Left cardiac atrium (tissue), 4 donors: ENCODE measurements at regions not wholly inside any gene's neighbourhood (a gene's known extent, or its start where the extent isn't known, plus 50 kb on each side); places are given as distances from the start of the nearest gene placed in this dataset.

ENCODE experiments used
- ATAC-seq, 2 donors: fragments of 200-7000 bp; cut with Tn5 transposase; one replicate each; pipeline ENCODE4 v1.9.1; 2020; ENCODE audit warnings: mild to moderate bottlenecking in 2 of 2, moderate library complexity in 2 of 2
- DNase-seq: peaks from one replicate; pipeline ENCODE4 v3.0.0-alpha.2; 2020
- intact Hi-C, 2 donors: fragments of 100-400 bp; cut with DNase I; formaldehyde crosslinking; loops; one replicate each; pipeline versions ENCODE4 v1.14.1 to v1.15.1; 2022 to 2023
- donor health status: DM: no; HTN: yes; CAD: no.
- donor health status: DM: no; HTN: yes; CAD: no; lungs with severe emphysema.
- donor health status: DM: yes; HTN: yes; CAD: no.
- donor health status: Dilated cardiomyopathy.

DNA sequence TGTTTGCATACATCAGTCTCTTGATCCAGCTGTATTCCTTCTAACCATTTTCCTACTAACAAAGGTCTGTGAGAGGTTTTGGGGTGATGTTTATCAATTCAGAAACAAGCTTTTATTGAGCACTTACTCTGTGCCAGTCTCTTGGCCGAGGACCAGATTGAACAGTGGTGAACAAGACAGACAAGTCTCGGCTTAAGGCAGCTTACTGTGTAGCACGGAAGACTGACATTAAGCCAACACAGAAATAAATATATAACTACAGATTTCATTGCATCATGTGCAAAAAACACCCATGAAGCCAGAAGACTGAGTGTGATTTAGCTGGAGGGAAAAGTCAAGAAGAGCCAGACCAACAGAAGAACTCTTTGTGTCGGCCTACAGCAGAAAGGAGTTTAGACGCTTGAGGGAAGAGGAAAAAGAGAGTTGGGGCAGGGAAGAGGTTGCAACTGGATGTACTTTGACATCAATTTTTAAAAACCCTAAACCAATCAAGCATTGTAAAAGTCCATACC is 549.6 kb upstream of the CITED2 start:
- no peak for DNase-seq
- no peak for ATAC-seq

DNA sequence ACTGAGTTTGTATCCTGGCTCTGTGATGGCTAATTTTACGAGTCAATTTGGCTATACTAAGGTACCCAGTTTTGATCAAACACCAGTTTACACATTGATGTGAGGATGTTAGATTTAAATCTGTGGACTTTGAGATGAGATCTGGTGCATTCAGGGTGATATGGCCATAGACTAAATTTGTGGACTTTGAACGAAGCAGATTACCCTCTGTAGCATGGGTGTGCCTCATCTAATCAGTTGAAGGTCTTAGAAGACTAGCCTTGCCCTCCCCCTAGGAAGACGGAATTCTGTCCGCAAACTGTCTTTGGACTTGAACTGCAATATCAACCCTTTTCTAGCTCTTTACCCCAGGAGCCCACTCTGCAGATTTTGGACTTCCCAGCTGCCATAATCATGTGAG is 547.8 kb upstream of the CITED2 start:
- ATAC-seq (no peak), DNase-seq (no peak)
- intact Hi-C loops = no loop called here

More for the DNA sequence above, 549.6 kb upstream of the CITED2 start:
- intact Hi-C loops = no loop called here

DNA sequence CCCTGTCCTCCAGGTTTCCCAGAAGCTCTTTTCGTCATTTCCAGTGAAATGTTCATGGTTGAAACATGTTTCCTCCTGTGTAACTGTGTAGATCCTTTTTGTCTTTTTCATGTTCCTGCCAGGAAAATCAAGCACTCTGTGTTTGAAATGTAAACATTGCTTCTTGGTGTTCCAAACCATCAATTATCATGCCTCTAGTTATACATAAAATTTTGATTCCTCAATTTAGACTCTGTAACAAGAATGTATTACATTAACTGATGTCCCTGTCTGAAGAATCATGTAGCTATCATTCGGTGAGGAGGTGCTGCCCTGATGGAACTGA is 546.3 kb upstream of the CITED2 start:
- DNase-seq = no peak
- intact Hi-C loops = no loop called here
- no peak for ATAC-seq

DNA sequence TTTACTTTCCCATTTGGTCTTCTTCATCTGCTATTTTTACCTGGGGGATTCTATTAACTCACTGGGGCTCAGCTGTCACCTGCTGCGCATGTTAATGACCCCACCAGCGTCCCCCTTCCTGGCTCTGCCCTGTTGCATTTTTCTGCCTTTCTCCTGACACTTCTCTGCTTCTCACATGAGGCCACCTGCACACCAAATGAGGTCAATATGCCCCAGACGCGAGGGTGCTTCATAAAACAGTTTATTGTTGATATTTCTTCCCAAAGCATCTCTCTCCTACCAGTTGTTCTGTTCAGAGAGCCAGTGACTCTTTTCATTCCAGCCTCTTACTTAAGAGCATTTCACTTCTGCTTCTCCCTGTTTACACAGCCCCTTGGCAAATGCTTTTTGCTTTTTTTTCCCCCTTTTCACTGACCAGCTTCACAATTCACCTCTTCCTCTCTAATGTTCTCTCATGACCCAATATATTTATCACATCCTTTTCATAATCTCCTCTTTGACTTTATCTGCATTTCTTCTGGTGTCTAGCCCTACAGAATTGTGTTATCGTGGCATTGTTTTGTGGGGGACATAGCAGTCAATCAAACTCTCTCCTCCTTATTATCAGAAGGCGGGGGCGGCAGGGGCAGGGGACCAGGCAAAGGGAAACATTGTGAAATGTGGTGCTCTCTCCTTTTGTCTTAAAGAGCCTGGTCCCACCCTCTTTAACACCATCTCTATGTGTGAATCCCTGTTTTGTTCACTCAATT is 545.8 kb upstream of the CITED2 start:
- intact Hi-C loops = no loop called here
- ATAC-seq = no peak
- DNase-seq = no peak

DNA sequence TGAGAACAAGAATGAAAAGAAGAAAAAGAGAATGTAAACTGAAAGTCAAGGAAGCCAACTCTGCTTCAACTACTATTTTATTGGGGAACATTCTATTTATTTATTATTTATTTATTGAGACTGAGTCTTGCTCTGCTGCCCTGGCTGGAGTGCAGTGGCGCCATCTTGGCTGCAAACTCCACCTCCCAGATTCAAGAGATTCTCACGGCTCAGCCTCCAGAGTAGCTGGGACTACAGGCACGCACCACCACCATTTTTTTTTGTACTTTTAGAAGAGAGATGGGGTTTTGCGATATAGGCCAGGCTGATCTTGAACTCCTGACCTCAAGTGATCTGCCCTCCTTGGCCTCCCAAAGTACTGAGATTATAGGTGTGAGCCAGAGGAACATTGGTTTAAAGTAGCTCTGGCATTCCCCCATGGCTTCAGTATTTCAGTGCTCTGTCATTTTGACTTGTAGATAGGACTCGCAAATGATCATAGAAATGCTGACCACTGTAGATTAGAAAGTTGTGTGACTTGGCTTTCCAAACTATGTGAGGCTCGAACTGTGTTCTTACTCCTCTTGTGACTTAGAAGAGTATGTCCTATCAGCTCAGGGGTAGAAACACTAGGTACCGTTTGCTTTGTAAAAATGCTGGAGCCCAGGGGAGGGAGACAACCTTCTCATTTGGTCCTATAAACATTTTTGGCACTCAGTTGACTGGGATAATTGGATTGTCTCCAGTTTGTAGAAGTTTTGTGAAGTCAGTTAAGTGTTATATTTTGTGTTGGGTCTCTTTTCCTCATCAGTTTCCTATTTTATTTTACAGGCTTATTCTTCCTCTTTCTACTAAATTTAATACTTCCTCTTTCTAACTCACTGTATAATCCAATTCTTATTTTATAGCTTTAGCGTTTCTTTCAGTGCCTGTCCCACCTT is 544.9 kb upstream of the CITED2 start:
- intact Hi-C loops = no loop called here
- peak in 1 of 2 donors; percentile 25 for ATAC-seq
- DNase-seq = no peak

DNA sequence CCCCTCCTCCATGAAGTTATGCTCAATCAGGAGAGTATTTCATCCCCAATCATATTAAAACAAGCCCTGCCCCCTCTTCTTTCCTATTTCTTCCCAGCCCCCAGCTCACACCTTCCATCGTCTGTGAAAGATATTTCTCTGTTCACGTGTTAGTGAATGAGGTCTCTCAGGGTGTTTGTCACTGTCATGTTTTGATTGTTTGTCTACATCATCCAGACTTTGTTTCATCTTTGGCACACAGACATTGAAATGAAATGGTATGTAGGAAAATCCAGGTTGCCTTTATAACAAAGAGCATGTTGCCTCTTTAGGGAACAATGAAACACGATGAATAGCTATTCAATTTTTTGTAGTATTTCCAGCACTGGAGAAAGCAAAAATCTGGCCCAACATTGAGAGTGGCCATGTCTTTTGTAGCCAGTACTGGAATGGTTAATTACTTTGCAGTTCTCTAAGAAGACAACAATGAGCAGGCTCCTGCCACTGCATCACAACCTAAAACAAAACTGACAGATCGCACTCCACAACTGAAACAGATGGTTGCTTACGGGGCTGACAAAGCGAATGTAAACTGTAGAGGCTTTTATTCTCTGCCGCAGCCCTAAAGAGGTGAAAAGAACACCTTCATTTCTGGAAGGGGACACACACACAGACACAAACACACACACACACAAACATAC is 543.6 kb upstream of the CITED2 start:
- no peak for DNase-seq
- intact Hi-C loops = no loop called here
- no peak for ATAC-seq

DNA sequence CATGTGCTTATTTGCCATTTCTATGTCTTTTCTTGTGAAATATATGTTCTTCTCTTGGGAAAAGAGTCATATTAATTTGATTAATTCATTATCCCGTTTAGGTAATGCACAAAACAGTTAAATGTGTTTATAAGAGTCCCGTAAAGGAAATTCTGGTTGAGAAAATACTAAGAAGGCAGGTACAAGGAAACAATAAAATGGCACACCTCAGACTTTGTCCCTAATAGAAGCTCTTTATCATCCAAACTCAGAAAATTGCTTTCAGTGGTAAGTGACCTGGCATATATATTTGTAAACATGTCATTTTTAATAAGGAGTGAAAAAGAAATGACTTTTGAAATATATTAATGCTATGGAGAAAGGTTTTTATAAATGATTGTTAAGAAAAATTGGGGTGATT is 540.5 kb upstream of the CITED2 start:
- ATAC-seq = no peak
- no peak for DNase-seq
- intact Hi-C loops = no loop called here

DNA sequence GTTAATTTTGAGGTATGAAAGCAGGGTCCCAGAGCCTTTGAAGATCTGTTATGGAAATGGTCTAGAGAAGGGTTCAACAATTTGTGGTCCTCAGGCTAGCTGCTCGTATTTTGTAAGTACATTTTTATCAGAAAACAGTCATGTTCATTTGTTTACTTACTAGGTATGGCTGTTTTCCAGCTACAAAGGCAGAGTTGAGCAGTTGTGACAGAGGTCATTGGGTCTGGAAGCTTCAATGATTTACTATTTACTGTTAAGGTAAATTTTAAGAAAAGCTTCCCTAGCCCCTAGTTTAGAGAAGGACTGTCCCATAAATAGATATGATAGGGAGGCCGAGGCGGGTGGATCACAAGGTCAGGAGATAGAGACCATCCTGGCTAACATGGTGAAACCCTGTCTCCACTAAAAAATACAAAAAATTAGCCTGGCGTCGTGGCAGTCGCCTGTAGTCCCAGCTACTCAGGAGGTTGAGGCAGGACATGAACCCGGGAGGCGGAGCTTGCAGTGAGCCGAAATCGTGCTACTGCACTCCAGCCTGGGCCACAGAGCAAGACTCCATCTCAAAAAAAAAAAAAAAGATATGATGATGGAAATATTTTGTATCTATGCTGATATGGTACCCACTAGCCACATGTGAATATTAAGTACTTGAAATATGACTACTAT is 538.4 kb upstream of the CITED2 start:
- ATAC-seq (no peak), DNase-seq (no peak)
- intact Hi-C loops = no loop called here

DNA sequence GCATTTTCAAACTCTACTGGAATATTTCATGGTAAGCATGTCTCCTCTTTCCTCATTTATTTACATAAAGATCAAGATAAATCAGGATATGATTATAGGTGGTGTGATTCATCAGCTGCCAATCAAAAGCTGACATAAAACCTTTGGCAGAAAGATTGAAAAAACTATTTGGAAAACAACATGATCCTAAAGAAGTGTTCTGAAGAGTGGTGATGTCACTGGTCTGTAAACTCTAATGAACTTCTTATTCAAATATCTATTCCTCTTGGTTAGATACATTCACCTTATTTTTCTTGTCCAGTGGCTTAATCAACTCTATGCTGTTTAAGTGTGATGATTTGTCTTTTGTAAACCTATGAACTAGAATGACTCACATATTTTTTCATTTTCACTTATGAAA is 535.5 kb upstream of the CITED2 start:
- ATAC-seq (no peak), DNase-seq (no peak)
- intact Hi-C loops = no loop called here

DNA sequence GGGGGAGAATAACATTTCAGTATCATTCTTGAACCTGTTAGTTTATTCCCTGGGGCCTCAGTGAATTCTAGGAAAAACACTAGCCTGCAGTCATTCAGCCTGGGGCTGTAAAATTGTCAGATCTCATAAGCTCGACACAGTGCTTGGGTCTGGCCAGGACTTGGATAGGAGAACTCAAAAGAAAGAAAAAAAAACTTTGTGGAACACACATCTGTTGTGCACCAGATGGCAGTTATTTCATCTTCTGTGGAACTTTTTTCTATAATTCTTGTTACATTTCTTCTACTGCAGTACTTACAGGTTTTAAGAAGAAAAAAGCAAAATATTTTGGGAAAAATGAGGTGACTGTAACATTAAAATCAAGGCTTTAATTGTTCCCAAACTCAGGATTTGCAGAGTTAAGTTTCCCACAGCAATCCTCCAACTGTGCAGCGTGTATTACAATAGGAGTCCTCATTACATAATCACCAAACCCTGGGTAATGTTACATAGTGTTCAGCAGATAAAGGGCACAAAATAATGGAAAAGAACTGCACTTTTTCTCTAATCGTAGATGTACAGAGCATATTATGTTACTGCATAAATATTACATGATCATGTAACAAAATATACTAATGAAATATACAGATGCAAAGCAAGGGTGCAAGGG is 531.1 kb upstream of the CITED2 start:
- no peak for ATAC-seq
- DNase-seq = no peak
- intact Hi-C loops = no loop called here

DNA sequence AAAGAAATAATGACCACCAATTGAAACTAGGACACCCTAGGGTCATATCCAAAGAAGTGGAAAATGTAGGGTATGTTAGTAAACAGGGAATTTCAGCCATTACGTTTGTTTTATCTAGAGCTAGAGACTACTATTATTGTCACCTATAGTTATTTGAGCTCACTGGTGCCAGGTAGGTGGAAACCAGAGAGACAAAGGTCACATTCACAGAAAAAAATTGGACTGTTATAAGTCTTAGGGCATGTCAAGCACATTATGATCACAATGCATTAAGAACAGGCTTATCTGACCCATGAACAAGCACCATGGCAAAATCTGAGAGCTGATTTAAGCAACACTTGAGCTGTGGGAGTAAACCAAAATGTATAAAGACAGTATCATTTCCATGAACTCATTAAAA is 530.1 kb upstream of the CITED2 start:
- no peak for DNase-seq
- intact Hi-C loops = no loop called here
- ATAC-seq = no peak

DNA sequence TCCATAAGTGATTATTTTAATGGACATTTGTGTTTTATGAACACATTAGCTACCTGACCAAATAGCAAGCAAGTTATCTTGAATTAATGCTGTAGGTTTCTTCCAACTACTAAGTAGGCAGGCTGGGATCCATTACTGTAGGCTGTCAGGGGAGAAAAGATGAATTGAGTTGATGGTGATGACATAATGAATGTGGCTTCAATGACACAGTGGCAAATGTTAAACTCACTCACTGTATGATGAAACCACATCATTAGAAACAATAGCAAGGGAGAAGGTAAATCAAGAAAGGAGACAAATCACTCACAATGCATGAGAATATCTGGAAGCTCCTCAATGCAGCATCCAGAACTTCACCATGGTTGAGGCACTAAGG is 529.7 kb upstream of the CITED2 start:
- ATAC-seq (no peak), DNase-seq (no peak)
- intact Hi-C loops = no loop called here

DNA sequence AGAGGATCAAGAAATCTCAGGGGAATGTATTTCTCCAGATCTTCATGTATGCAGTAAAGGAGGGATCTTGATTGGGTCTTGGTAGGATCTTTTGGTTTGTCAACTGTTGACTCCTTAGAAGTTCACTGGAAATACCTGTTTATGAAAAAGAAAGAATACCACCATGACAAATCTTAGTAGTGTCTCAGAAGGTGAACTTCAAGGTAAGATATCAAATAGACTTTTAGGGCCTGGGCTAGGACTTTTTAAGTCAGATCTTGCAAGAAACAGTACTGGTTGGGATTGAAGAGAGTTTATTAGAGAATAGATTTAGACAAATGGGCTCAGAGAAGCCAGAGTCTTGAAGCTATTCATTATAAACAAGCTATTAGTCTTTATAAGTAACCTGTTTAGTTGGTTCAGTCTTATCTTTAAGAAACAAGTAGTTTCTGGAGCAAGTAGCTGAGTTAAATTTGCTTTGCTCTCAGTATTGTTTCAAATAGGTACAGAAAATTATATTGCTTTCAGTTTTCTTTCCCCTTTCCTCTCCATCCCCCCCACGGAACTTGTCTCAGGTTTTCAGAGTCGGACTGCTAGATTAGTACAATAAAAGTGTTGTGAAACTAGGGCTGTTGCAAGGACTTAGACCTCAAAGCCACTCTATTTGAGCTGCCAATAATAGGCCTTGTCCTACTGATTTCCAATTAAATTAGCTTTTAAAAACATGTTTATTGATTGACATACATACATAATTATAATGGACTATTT is 529.1 kb upstream of the CITED2 start:
- intact Hi-C loops = no loop called here

DNA sequence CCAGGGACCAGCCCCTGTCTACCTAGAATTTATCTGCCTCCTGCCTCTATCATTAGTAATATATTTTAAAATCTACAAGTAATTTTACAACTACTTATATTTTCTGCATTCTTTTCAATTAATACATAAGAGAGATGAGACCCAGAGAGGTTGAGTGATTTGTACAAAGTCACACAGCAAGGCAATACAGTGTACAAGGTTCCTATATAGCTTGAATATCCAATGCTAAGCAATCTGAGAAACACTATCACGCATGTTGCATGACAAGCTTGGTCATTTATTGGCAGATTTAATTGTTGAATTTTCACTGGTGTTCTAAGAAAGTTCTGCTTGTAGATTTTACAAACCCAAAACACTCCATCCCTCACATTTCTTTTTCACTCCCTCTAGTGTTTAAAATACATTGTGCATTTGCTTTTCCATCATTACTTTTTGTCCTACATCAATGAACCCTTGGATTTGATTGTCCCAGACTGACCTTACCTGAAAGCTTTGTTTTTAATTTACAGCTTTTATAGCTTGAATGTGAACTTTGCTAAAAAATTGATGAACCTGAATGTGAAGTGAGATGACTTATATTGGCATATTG is 520.9 kb upstream of the CITED2 start:
- ATAC-seq (no peak), DNase-seq (no peak)
- intact Hi-C loops = no loop called here

More for the DNA sequence above, 529.1 kb upstream of the CITED2 start:
- ATAC-seq = no peak
- no peak for DNase-seq

DNA sequence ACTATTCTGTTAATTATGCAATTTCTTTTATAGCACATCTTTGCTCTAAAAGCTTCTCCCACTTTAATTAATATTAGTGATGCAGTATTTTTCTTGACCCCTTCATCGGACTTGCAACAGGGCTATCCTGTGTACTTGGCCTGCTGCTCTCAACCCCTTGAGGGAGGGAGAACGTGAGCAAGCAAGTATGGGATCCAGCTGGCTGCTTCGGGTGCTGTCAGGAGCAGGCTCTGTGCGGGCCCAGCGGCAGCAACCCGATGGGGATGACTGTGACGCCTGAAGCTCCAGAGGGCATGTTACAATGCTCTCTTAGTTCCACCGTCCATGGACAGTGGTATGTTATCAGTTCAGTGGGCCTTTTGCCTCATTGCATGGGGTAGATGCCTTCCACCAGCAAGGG is 519.8 kb upstream of the CITED2 start:
- no peak for ATAC-seq
- peak; percentile 20 for DNase-seq
- intact Hi-C loops = no loop called here

DNA sequence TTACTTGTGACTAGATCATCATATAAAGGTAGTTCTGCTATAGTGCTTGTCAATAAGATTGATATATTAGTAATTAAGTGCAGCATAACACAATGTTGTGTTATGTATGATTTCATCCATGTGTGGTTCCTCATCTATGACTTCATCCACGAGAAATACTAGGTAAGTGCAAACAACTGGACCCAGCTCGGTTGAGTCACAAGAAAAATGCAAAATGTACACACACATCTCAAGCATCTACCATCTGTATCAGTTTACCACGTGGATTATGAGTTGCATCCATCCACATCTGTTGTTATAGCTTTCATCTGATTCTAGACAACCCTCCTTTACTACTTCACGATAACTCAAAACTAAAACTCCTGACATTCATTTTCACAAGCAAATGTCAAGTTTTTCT is 517.0 kb upstream of the CITED2 start:
- no peak for DNase-seq
- no peak for ATAC-seq
- intact Hi-C loops = no loop called here

DNA sequence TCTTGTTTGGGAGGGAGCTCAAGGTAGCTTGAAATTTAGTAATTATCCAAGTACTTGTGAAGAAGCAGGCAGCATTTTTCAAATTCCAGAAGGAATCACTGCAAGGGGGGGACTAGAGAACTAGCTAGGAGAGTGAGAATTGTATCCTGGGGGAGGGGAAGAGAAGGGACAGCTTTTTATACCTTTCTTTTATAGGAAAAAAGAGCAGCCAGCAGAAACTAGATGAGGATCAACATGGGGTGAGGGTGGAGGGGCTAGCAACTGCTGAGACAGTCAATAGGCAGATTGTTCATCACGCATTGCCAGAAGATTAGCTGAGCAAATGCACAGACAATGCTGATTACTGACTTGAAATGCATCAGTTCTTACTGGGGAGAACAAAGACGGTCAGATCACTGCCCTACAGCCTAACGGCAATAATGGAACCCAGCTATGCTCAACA is 514.3 kb upstream of the CITED2 start:
- DNase-seq = no peak
- intact Hi-C loops = loop anchor here in 1 of 2 donors (10.0 kb wide), 2 partner anchors 196 to 514 kb away; partner anchors contain the start of gene CITED2
- no peak for ATAC-seq

DNA sequence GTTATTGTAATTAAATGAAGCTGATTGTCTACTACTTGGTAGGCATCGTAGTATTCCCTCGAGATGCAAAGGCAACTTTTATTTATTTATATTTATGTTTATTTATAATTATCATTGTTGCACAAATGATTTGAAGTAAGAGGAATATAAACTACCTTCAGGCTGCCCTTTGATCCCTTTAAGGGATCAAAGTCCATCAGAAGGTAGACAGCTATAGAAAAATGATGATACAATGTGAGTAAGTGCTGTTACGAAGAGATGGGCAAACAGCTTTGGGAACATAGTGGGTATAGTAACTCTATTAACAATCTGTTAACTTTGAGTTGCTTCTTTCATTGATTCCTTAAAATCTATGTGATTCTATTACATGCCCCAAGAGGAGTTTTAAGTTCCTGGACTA is 512.8 kb upstream of the CITED2 start:
- DNase-seq (no peak), ATAC-seq (no peak)
- intact Hi-C loops = loop anchor here in 1 of 2 donors (10.0 kb wide), 2 partner anchors 198 to 512 kb away; partner anchors contain the start of gene CITED2
